ENCODE measurements at regions not wholly inside any gene's neighbourhood (a gene's known extent, or its start where the extent isn't known, plus 50 kb on each side); places are given as distances from the start of the nearest gene placed in this dataset.
"Not testable (repeated sequence)": the region's sequence is repeated elsewhere in the genome, so short reads cannot be mapped to it uniquely, and the experiment has no call there.

DNA sequence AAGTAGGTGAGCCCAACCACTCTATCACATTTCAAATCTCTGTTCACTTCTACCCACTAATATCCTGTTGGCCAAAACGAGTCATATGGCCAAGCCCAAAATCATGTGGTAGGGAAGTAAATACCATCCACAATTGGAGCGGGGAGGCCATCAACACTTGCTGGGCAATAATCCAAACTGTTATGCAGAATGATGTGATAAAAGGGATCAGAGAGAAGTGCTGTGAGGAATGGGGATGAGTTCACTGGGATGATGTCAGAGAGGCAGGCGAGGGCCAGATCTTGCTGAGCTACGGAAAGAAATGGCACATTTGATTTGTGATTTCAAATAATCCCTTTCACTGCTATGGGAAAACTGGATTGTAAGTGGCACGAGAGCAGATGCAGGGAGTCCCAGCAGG is 188.4 kb downstream of the NPIPA8 start:
- DNase-seq (ENCODE audit: low read depth) = not testable (repeated sequence)

DNA sequence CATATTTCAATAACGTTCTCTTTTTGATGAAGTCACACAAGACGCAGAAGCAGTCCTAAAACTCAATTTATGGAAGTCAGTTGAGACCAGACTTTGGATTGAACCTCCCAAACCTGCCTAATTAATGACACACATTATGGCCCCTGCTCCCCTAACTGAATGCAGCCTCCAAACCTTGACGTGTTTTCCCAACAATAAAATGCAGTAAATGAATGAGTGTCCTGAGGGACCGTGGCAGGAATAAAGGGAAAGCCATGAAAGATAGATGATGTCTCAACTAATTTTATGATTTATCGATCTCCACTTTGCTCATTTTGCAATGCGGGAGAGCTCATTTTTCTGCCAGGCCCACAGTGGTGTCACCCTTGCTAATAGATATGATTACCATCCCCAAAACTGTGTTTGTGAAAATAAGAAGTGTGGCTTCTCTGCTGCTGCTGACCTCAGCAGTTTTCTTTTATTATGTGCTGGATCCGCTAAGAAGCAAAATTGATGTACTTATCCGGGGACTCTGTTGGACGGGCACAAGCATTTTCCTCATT is 189.9 kb downstream of the NPIPA8 start:
- DNase-seq (ENCODE audit: low read depth) = not testable (repeated sequence)

DNA sequence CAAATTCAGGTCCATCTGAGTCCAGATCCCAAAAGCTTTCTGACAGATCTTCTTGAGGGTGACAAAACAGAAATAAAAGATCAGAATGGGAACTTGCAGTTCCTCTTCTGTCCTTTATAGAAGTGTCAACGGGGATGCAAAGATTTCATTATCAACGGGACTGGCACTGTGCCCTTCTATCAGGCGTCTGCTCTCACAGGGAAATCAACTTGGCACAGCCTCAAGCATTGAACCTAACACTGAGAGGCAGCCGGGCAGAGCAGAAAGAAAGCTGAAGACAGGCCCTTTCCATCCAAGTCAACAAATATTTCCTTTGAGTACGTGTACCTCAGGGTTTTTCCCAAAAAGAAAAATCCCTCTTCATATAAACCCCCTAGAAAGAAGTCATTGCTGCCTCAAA is 194.5 kb downstream of the NPIPA8 start:
- DNase-seq (ENCODE audit: low read depth) = not testable (repeated sequence)

DNA sequence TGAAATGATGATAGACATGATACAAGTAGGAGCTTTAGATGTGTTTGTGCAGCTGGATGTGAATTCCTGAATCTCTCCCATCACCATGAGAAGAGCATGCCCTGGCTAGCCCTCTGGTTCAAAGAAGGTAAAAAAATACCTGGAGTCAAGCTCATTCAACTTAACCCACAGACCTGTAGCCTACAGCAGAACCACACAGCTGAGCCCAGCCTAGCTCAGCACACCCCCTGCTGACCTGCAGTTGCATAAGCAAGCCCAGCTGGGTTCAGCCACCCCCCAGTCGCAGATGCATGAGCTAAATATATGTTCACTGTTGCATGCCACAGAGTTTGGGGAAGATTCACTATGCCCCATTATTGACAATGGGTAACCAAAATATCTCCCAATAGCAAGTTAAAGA is 200.2 kb downstream of the NPIPA8 start:
- not testable (repeated sequence) for DNase-seq (ENCODE audit: low read depth)

DNA sequence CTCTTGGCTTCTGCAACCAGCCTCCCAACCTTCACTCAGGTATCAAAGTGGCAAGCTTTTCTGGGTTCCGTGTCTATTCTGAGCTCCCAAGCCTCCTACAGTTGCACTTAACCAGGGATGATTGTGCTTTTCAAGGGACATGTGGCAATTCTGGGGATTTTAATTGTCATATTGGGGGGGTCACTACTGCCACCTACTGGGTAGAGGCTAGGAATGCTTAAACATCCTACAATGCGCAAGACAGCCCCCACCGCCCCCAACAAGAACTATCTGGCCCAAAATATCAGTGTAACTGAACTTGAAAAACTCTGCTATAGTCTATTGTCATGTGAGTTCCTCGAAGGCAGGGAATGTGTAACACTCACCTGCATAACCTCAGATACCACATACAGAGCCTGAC is 201.5 kb downstream of the NPIPA8 start:
- DNase-seq (ENCODE audit: low read depth) = not testable (repeated sequence)

DNA sequence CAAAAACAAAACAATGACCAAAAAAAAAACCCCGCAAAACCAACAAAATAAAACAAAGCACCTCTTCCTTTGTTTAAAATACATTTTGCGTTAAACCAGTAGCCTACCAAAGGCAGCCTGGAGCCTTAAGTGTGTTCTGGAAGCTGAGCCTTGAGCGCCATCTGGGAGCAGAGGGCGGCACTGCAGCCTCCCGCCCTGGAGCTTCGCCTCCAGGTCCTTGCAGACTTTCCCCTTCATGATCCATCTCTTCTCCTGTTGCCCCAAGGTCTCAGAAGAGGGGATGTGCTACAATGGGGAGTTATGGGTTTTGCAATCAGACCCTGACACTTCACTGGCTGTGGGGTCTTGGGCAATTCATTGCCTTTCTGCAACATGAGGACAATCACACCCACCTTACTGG is 204.9 kb downstream of the NPIPA8 start:
- DNase-seq (ENCODE audit: low read depth) = not testable (repeated sequence)

DNA sequence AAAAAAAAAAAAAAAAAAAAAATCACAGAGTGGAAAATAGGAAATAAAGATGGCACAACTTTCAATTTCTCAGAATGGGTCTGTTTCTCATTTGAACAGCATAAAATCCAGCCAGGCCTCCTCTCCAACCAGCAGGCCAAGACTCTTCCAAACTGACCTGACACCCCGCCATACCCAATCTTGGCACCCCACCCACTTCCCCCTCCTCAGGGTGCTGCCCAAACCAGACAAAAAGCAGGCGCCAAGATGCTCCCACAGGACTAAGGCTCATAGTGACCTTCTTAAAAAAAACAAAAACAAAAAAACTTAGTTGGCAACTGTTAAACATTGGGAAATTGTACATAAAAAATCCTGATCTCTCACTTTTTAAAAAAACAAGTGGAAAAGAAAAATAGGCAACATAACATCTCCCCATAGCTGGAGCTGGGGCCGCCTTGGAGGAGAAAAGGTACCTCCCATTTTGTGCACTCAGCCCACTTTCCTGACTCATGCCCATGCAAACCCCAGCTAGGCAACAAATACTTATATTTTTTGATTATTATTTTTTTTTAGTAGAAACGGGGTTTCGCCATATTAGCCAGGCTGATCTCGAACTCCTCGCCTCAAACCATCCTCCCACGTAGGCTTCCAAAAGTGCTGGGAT is 205.9 kb downstream of the NPIPA8 start:
- DNase-seq (ENCODE audit: low read depth) = not testable (repeated sequence)

DNA sequence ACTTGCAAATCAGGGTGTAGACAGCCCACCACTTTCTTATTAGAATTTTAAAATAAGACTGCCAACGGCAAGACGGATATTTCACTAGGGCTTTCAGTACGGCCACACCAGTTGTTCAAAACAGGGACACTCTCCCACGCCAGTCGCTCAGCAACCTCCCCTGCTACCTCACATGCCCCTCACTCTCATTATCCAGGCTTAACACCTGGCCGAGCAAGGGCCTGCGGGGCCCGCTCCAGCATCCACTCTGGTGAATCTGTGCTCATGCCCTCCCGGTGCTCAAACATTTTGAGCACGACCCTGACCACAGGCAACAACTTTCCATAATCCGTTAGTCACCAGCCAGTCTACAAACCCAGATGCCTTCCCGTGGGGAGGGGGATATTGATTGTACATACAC is 209.5 kb downstream of the NPIPA8 start:
- not testable (repeated sequence) for DNase-seq (ENCODE audit: low read depth)

DNA sequence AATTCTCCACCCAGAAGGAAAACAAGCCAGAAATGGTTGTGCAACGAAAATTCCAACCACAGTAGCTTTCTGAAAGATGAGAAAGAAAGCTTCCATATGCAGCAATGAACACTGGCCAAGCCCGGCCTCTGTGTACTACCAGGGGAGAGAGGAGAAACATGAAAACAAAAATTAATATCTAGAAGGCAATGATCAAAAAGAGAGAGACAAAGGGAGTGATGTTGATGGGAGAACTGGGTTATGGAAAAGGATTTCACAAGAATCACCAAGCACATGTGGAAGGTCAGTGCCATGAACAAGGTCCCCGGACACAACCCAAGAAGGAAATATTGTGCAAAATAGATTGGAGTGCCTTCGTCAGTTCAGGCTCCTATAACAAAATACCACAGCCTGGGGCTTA is 217.4 kb downstream of the NPIPA8 start:
- not testable (repeated sequence) for DNase-seq (ENCODE audit: low read depth)

DNA sequence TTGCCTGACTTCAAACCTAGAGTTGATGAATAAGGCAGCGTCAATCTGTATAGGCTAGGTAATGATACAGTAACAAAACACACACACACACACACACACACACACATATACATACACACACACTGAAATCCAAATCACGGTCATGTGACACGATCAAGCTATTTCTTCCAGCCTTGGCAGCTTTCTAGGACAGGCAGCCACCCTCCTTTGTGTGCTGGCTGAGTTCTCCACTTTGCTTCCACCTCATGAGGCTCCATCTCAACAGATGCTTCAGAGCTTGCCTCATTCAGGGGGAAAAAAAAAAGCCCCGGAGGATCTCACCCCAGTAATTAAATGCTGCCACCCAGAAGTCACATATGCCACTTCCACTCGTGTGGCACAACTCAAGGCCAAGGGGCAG is 217.9 kb downstream of the NPIPA8 start:
- not testable (repeated sequence) for DNase-seq (ENCODE audit: low read depth)

DNA sequence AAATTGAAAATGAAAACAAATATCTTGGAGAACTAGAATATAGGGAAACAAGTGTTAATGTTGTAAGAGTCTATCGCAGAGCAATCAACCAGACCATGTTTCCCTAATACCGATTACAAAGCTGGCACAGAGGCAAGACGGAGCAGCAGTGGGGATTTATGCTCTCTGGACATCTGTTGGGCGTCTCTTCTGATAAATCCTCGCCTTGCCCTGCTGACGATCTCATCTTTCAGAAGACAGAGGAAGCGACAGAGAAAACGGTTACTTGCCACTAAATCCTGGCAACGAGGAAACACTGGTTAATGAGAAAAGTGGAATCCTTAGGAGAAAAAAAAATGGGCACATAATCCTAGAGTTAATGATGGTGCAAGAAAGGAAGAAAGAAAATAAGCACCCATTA is 218.5 kb downstream of the NPIPA8 start:
- DNase-seq (ENCODE audit: low read depth) = not testable (repeated sequence)

DNA sequence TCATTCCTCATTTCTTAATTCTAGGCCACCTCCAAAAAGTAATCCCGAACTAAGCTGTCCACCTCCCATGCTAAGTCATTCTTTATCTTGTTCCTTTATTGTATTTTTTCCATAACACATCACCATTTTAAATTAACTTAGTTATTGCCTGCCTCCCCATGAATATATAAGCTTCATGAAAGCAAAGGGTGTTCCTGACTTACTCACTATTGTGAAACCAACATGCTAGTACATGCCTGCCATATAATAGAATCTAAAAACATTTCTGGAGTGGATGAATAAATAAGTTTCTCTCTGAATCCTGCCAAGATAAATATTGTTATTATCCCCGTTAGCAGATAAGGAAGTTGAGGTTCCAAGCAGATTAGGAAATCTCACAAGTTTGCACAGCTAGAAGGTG is 232.1 kb downstream of the NPIPA8 start:
- DNase-seq (ENCODE audit: low read depth) = not testable (repeated sequence)

DNA sequence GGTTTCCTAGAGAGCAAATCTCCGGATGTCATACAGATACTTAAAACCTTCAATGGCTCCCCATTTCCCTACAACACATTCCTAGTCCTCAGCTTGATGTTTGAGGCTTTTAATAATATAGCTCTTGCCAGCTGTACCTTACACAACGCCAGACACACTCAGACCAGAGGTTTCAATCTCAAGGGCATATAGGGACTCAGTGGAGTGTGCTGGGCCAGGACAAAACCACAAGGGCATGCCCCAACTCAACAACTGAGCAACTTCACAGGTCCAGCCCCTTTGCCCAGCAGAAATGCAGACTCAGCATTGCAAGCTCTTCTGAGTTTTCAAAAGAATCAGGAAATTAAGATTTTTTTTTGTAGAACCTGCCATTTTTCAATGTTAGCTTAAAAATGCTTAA is 235.5 kb downstream of the NPIPA8 start:
- DNase-seq (ENCODE audit: low read depth) = not testable (repeated sequence)

DNA sequence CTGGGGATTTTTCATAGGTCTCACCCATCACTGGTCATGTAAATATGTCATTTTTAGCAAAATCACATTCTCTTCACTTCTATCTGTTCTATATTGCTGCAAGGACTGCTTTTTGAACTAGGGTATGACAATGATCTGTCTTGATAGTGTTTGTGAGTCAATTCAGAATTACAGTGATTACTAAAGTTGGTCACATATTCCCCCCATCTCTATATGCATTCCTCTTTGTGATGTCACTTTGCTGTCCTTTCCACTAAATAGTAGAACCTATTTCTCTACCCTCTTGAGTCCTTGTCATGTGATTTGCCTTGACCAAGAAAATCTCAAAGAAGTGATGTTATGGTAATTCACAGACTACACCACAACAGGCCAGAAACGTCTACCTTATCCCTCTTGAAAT is 243.9 kb downstream of the NPIPA8 start:
- DNase-seq (ENCODE audit: low read depth) = not testable (repeated sequence)

DNA sequence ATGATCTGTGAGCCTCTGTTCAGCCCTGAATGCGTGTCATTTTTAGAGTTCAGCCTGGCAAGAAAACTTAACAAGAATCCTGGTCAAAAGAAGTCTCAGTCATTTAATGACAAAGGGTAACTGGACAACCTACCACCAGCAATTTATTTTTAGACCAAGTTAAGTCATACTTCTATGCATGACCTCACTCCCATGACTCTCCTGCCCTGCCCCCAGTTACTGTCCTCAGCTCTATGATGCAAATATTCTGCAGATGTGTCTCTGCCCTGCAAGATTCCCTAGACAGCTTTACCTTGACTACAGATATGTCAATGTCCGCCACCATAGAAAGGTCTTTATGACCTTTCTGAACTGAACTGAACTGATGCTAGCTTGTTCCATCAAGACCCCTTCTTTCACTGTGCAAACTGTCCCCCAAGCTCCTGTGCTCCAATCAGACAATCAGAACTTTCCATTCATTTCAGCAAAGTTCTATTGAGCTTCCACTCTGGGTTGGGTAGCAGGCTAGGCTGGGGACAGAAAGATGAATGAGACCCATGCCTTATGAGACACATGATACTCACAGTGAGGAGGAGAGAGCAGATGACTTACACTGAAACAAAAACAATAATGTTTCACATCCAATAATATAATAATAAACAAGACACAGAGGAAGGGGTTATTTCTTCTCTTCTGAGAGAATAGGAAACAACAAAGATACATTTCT is 255.7 kb downstream of the NPIPA8 start:
- not testable (repeated sequence) for DNase-seq (ENCODE audit: low read depth)

DNA sequence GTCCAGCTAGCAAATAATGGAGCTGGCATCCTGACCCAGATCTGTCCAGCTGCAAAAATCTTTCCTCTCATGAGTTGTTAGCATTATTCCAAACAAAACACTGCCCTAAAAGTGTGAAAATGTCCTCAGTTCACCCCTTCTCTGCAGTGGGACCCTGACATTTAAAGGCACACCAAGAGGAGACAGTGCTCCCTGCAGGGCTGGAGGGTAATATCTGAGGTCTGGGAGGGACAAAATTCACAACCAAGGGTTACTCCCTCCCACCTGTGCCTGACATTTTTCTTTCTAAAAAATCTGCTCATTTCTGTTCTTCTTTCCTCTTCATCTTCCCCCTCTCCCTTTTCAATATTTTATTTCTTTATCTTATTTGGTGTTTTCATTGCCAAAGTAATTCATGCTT is 258.6 kb downstream of the NPIPA8 start:
- DNase-seq (ENCODE audit: low read depth) = not testable (repeated sequence)

DNA sequence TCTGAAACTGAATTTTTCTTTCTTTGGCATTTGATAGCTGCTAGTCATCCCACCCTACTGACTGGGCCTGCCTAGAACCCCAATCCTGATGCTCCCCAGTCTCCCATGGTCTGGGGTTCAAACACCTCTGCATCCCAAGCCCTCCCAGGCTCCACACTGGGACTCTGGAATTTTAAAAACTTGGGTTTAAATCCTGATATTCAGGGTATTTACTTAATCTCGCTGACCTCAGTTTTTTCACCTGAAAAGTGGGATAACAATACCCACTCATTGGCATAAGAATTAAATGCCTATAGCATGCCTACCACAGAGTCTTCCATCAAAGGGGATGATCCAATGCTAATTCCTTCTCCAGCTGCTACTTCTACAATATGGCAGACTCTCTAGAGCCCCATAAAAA is 264.4 kb downstream of the NPIPA8 start:
- DNase-seq (ENCODE audit: low read depth) = no peak

DNA sequence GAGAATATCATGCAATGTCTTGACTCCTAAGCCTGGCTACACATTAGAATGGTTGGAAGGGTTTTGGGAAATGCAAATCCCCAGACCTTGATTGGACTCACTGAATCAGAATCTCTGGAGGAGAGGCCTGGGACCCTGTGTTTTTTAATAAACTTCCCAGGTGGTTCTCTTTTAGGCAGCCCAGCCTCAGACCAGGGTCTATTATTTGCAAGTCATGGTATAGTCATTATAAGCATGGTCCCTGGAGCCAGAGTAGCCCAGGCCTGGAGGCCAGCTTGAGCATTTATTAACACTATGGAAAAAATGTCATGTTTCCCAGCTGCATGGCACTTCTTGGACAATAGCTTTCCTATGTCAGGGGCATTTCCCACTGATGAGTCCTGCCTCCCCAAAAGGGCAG is 266.9 kb downstream of the NPIPA8 start:
- no peak for DNase-seq (ENCODE audit: low read depth)

DNA sequence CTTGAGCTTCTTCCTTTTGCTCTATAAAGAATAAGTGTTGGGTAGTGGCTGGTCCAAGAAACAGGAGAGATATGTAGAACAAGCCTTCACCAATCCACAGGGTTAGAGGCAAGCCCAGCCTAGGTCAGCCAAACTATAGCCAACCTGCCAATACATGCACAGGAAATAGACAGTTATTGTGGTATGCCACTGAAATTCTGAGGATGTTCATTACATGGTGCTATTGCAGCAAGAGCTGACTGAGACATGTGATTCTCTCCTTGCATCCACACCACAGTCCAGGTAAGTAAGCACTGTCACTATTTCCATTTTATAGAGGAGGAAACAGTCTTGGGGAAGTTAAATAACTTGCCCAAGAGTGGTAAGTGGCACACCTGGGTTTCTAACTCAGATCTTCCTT is 268.1 kb downstream of the NPIPA8 start:
- DNase-seq (ENCODE audit: low read depth) = no peak

DNA sequence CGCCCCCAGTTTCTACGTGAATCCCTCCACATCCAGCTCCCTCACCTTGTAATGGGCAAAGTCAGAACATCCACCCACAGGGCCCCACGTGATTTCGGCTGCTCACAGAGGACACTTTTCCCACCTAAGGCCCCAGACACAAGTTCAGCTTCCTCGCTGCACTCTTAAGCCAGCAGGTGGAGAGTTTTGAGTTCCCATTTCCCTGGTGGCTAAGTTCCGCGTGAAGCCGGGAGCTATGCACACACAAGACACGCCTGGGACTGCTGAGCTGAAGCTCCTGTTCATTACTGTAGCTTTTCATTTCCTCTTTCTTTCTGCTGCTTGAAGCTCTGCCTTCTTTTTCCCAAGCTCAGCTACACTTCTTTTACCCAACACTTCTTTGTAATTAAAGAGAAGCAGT is 273.8 kb downstream of the NPIPA8 start:
- DNase-seq (ENCODE audit: low read depth) = no peak

DNA sequence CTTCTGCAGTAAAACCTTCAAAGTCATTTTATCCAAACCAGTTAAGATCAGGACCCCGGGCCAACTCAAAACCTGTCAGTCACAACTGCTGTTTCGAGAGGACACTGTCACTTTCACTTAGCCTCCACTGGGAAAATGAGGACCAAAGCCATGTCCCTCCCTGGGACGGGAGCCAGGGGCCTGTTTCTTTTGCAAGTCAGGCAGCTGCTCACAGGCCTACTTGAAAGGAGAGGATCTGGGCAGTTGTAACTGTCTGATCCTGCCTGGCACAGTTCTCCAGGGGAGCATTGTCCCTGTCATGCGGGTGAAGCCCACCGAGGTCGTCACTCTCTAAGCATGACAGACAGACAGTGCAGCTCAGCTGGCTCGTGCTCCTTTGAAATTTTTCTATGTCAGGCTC is 276.2 kb downstream of the NPIPA8 start:
- no peak for DNase-seq (ENCODE audit: low read depth)

DNA sequence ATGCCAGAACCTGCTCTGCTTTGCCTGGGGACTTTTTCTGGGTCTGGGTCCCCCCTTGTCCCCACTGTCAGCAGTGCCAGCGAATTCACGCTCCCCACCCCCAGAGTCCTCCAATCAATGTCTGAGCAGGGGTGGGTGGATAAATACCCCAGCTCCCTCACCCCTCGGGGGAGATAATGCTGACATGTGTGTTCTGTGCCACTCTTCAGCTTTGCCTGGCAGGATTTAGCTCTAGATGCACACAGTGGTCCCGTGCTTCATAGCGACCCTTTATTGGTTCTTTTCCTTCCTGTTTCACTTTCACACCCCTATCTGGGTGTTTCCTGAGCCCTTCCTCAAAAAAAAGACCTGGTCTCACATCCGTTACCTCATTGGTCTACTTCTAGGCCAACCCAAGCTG is 277.0 kb downstream of the NPIPA8 start:
- no peak for DNase-seq (ENCODE audit: low read depth)

DNA sequence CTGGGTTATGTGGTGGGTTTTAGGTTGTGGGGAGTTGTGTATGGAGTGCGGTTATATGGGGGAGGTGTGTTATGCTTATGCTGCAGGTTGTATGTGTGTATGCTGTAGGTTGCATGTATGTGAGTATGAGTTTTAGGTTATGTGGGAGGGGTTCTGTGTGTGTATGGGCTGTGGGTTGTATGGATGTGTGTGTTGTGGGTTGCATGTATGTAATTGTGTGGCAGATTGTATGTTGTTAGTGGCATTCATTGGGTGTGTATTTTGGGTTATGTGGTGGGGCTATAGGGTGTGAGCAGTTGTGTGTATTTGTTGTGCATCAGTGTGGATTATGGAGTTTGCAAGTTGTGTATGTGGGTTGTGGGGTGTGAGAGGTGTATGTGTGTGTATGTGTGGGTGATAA is 277.4 kb downstream of the NPIPA8 start:
- DNase-seq (ENCODE audit: low read depth) = no peak
